B cell (primary cell): ENCODE measurements at regions not wholly inside any gene's neighbourhood (a gene's known extent, or its start where the extent isn't known, plus 50 kb on each side); places are given as distances from the start of the nearest gene placed in this dataset.

Experiments used
- ATAC-seq: fragments of 200-7000 bp; cut with Tn5 transposase; one replicate; pipeline ENCODE4 v1.10.0; 2021; ENCODE audit warnings: low read depth, mild to moderate bottlenecking, moderate number of reproducible peaks, moderate library complexity
- CTCF ChIA-PET: fragments of 350-600 bp; sonication (Branson Sonifier 250); formaldehyde crosslinking; loops from one replicate; lab custom pipeline; 2021; ENCODE audit warnings: antibody characterized with exemption, inconsistent platforms; lab: Charles Lee
- POLR2A ChIA-PET: fragments of 350-600 bp; sonication (Branson Sonifier 250); formaldehyde crosslinking; loops from one replicate; lab custom pipeline; 2021; ENCODE audit warnings: antibody characterized with exemption; lab: Charles Lee
- DNase-seq: peaks from one replicate; pipeline ENCODE4 v3.0.0; 2013
- H2AFZ ChIP-seq: 2 replicates; pipeline ENCODE4 v1.6.1; 2012; ENCODE audit warnings: mild to moderate bottlenecking, low read depth, low read length; ENCODE audit not compliant: insufficient read depth, poor library complexity, severe bottlenecking
- H3K27ac ChIP-seq, 2 donors: 1 replicate in 1 of 2; 2 replicates in 1 of 2; pipeline ENCODE4 v1.5.1; 2012 to 2013; ENCODE audit warnings: low read length in 2 of 2, mild to moderate bottlenecking in 2 of 2, moderate library complexity in 1 of 2
- H3K27me3 ChIP-seq, 4 experiments: fragments of 200-600 bp in 1 of 4; sonication (generic) in 1 of 4; replicated peaks in 1 of 4; 1 replicate in 2 of 4; 2 replicates in 2 of 4; pipeline versions ENCODE4 v1.6.1 to v1.7.0; 2013 to 2016; ENCODE audit warnings: low read length in 3 of 4, mild to moderate bottlenecking in 2 of 4, mixed read lengths in 1 of 4, moderate library complexity in 1 of 4; ENCODE audit not compliant: insufficient read depth in 4 of 4, control insufficient read depth in 3 of 4; ENCODE audit errors: control extremely low read depth in 1 of 4
- H3K36me3 ChIP-seq, 2 experiments: replicated peaks in 1 of 2; 1 replicate in 1 of 2; 2 replicates in 1 of 2; pipeline versions ENCODE4 v1.6.1 to v1.7.1; 2013; ENCODE audit warnings: low read length in 1 of 2; ENCODE audit not compliant: insufficient read depth in 2 of 2, control insufficient read depth in 1 of 2; ENCODE audit errors: control extremely low read depth in 1 of 2, extremely low read depth in 1 of 2
- H3K4me1 ChIP-seq, 2 donors: fragments of 200-600 bp in 1 of 2; sonication (generic) in 1 of 2; 1 replicate in 1 of 2; 2 replicates in 1 of 2; pipeline versions ENCODE4 v1.5.1 to v1.6.1; 2013 to 2017; ENCODE audit warnings: low read length in 2 of 2; ENCODE audit not compliant: control insufficient read depth in 2 of 2, insufficient read depth in 2 of 2
- H3K4me2 ChIP-seq: replicated peaks from 2 replicates; pipeline ENCODE3; 2012; ENCODE audit warnings: mild to moderate bottlenecking, low read depth, low read length; ENCODE audit not compliant: poor library complexity, severe bottlenecking
- H3K4me3 ChIP-seq, 5 experiments: fragments of 200-600 bp in 1 of 5; sonication (generic) in 1 of 5; 1 replicate in 3 of 5; 2 replicates in 2 of 5; pipeline versions ENCODE4 v1.5.1 to v1.7.0; 2011 to 2016; ENCODE audit warnings: low read length in 4 of 5, mild to moderate bottlenecking in 4 of 5, low read depth in 2 of 5, control low read depth in 1 of 5, moderate library complexity in 1 of 5; ENCODE audit not compliant: insufficient read depth in 1 of 5; ENCODE audit errors: control extremely low read depth in 1 of 5, extremely low read depth in 1 of 5
- H3K79me2 ChIP-seq: fragments of 200-600 bp; sonication (generic); one replicate; pipeline ENCODE4 v1.6.0; 2016; ENCODE audit warnings: low read length; ENCODE audit not compliant: control insufficient read depth, insufficient read depth
- H3K9ac ChIP-seq: fragments of 200-600 bp; sonication (generic); 2 replicates; pipeline ENCODE4 v1.6.1; 2017; ENCODE audit warnings: mild to moderate bottlenecking, low read length, moderate library complexity
- H3K9me3 ChIP-seq, 3 donors: one replicate each; pipeline versions ENCODE4 v1.6.1 to v1.7.1; 2013; ENCODE audit warnings: low read length in 2 of 3; ENCODE audit not compliant: control insufficient read depth in 2 of 3, insufficient read depth in 1 of 3; ENCODE audit errors: control extremely low read depth in 1 of 3
- H4K20me1 ChIP-seq: 2 replicates; pipeline ENCODE4 v1.6.0; 2012; ENCODE audit warnings: mild to moderate bottlenecking, low read length; ENCODE audit not compliant: insufficient read depth, control insufficient read depth, poor library complexity, severe bottlenecking
- H3K27ac Mint-ChIP-seq: one replicate; pipeline ENCODE4 v1.8.0; 2021; ENCODE audit warnings: mixed read lengths
- H3K27me3 Mint-ChIP-seq: one replicate; pipeline ENCODE4 v1.8.0; 2021; ENCODE audit warnings: mixed read lengths
- H3K4me1 Mint-ChIP-seq: one replicate; pipeline ENCODE4 v1.8.0; 2021; ENCODE audit warnings: mixed read lengths
- H3K4me3 Mint-ChIP-seq: one replicate; pipeline ENCODE4 v1.8.0; 2021; ENCODE audit warnings: mixed read lengths
- H3K9me3 Mint-ChIP-seq: one replicate; pipeline ENCODE4 v1.8.0; 2022; ENCODE audit warnings: mixed read lengths; ENCODE audit not compliant: insufficient read depth
- EZH2 ChIP-seq: IDR thresholded peaks from 2 replicates; pipeline ENCODE4 v1.6.1; 2012; ENCODE audit warnings: borderline replicate concordance, low read depth, mild to moderate bottlenecking, moderate library complexity, low read length; ENCODE audit not compliant: insufficient read depth, poor library complexity, severe bottlenecking
- WGBS: methylation state at CpG from one replicate; pipeline ENCODE4 v1.1.5; 2013; ENCODE audit warnings: missing lambda C conversion rate; ENCODE audit not compliant: insufficient coverage; 5-methylcytosine and 5-hydroxymethylcytosine counted together
- intact Hi-C: fragments of 100-400 bp; cut with micrococcal nuclease; formaldehyde crosslinking; loops from one replicate; pipeline ENCODE4 v1.10.0; 2022
- TF ChIP-seq, protein P1 (sequence below): fragments of 200-600 bp; IDR thresholded peaks from one replicate; pipeline ENCODE4 v1.8.0; 2022; ENCODE audit warnings: antibody characterized with exemption, mild to moderate bottlenecking

DNA sequence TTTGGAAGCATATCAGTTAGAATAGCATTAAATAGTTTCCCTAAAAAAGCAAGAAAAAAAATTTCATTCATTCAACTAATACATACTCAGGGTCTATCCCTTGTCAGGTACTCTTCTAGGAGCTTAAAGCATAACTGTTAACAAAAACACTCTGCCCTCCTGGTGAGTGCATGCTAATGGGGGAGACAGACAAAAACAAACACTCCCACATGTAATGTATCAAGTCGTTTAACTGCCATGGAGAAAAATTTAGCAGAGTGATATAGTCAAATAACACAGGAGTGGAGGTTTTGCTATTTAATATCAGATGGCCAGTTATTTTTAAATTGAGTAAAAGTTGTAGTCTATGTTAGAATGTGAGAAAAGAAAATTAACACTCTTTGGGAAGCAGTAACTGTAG lies 254.5 kb upstream of the RARB start:
- H3K4me3 ChIP-seq, result no peak overlapping the region
- Mint-ChIP-seq H3K27me3 (no peaks in the 10 kb centered on the region), H3K27ac (no peak overlapping the region), H3K4me1 (no peaks in the 10 kb centered on the region), H3K4me3 (no peak overlapping the region), H3K9me3 (no peaks in the 10 kb centered on the region)
- CTCF ChIA-PET, result no interaction called here
- H3K27me3 ChIP-seq, result no peaks in the 10 kb centered on the region
- no peak for ATAC-seq
- POLR2A ChIA-PET, result no interaction called here
- intact Hi-C loops, result no loop called here
- H3K4me2 ChIP-seq, result no peak overlapping the region
- no peaks in the 10 kb centered on the region for H3K36me3 ChIP-seq
- no peaks in the 10 kb centered on the region for H3K79me2 ChIP-seq
- H3K9ac ChIP-seq, result no peak overlapping the region
- no peak overlapping the region for H2AFZ ChIP-seq
- H3K9me3 ChIP-seq, result peaks cover 0 to 7% (median 2%) of the 10 kb centered on the region in 3 donors
- no peak overlapping the region for H3K27ac ChIP-seq
- no peak for TF ChIP-seq EZH2
- TF ChIP-seq, protein P1, sequence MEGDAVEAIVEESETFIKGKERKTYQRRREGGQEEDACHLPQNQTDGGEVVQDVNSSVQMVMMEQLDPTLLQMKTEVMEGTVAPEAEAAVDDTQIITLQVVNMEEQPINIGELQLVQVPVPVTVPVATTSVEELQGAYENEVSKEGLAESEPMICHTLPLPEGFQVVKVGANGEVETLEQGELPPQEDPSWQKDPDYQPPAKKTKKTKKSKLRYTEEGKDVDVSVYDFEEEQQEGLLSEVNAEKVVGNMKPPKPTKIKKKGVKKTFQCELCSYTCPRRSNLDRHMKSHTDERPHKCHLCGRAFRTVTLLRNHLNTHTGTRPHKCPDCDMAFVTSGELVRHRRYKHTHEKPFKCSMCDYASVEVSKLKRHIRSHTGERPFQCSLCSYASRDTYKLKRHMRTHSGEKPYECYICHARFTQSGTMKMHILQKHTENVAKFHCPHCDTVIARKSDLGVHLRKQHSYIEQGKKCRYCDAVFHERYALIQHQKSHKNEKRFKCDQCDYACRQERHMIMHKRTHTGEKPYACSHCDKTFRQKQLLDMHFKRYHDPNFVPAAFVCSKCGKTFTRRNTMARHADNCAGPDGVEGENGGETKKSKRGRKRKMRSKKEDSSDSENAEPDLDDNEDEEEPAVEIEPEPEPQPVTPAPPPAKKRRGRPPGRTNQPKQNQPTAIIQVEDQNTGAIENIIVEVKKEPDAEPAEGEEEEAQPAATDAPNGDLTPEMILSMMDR, result no peak
- no peaks in the 10 kb centered on the region for H4K20me1 ChIP-seq
- H3K4me1 ChIP-seq, result no peaks in the 10 kb centered on the region
- no peak for DNase-seq
- no CpG with 5 or more reads among the region's 1 CpG for WGBS

DNA sequence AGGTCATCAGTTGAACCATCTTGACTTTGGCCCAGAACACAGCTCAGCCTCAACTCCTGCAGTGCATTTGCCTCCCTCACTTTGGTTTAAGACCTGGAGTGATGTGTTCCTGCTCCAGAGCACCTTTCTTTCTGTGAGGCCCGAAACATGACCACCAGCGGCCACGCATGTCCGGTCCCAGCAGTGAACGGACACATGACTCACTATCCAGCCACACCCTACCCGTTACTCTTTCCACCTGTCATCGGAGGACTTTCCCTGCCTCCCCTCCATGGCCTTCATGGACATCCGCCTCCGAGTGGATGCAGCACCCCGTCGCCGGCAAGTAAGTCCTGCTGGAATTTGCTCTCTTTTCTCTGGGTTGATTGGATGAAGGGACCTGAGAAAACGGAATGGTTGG lies 253.8 kb upstream of the RARB start:
- Histone ChIP-seq H3K9me3 (peaks cover 0 to 7% (median 0%) of the 10 kb centered on the region in 3 donors), H3K4me1 (no peaks in the 10 kb centered on the region), H2AFZ (no peak overlapping the region), H3K4me2 (no peak overlapping the region), H3K9ac (no peak overlapping the region), H3K4me3 (no peak overlapping the region), H3K27me3 (no peaks in the 10 kb centered on the region), H3K79me2 (no peaks in the 10 kb centered on the region), H3K27ac (no peak overlapping the region), H4K20me1 (no peaks in the 10 kb centered on the region), H3K36me3 (no peaks in the 10 kb centered on the region)
- Mint-ChIP-seq H3K4me3 (no peak overlapping the region), H3K4me1 (no peaks in the 10 kb centered on the region), H3K27ac (no peak overlapping the region), H3K27me3 (no peaks in the 10 kb centered on the region), H3K9me3 (no peaks in the 10 kb centered on the region)
- intact Hi-C loops, result no loop called here
- POLR2A ChIA-PET, result no interaction called here
- no peak for DNase-seq
- CTCF ChIA-PET, result no interaction called here
- no peak for ATAC-seq
- WGBS, result 94% methylated on average over 13 of the region's 13 CpGs
- TF ChIP-seq EZH2, result no peak
- TF ChIP-seq, protein P1, result no peak
